ENCODE measurements at regions not wholly inside any gene's neighbourhood (a gene's known extent, or its start where the extent isn't known, plus 50 kb on each side); places are given as distances from the start of the nearest gene placed in this dataset.

GRCh38 chr13:34459856-34460255, 482.2 kb upstream of the NBEA start:
- no peak for DNase-seq (ENCODE audit: low read depth in 3 of 3)

- DNase-seq (ENCODE audit: low read depth in 3 of 3), result no peak
Observed at GRCh38 chr13:34462843-34463242, 479.2 kb upstream of the NBEA start.

GRCh38 chr13:34464011-34464410, 478.1 kb upstream of the NBEA start:
- DNase-seq (ENCODE audit: low read depth in 3 of 3), result no peak

- no peak for DNase-seq (ENCODE audit: low read depth in 3 of 3)
Observed at GRCh38 chr13:34465423-34465922, 476.6 kb upstream of the NBEA start.

- no peak for DNase-seq (ENCODE audit: low read depth in 3 of 3)
Observed at GRCh38 chr13:34466301-34466700, 475.8 kb upstream of the NBEA start.

- DNase-seq (ENCODE audit: low read depth in 3 of 3), result no peak
Observed at GRCh38 chr13:34467450-34468083, 474.5 kb upstream of the NBEA start.

GRCh38 chr13:34469196-34469986, 472.7 kb upstream of the NBEA start:
- DNase-seq (ENCODE audit: low read depth in 3 of 3), result no peak

GRCh38 chr13:34474187-34474868, 467.7 kb upstream of the NBEA start:
- DNase-seq (ENCODE audit: low read depth in 3 of 3), result no peak

- DNase-seq (ENCODE audit: low read depth in 3 of 3), result no peak
Observed at GRCh38 chr13:34478376-34478775, 463.7 kb upstream of the NBEA start.

- DNase-seq (ENCODE audit: low read depth in 3 of 3), result no peak
Observed at GRCh38 chr13:34502011-34502410, 440.1 kb upstream of the NBEA start.

- DNase-seq (ENCODE audit: low read depth in 3 of 3), result no peak
Observed at GRCh38 chr13:34502621-34503020, 439.4 kb upstream of the NBEA start.

GRCh38 chr13:34506796-34507195, 435.3 kb upstream of the NBEA start:
- no peak for DNase-seq (ENCODE audit: low read depth in 3 of 3)

GRCh38 chr13:34507630-34508029, 434.4 kb upstream of the NBEA start:
- no peak for DNase-seq (ENCODE audit: low read depth in 3 of 3)

GRCh38 chr13:34512817-34513216, 429.3 kb upstream of the NBEA start:
- DNase-seq (ENCODE audit: low read depth in 3 of 3), result no peak

GRCh38 chr13:34513526-34513925, 428.5 kb upstream of the NBEA start:
- no peak for DNase-seq (ENCODE audit: low read depth in 3 of 3)

- no peak for DNase-seq (ENCODE audit: low read depth in 3 of 3)
Observed at GRCh38 chr13:34515201-34515600, 426.9 kb upstream of the NBEA start.

- no peak for DNase-seq (ENCODE audit: low read depth in 3 of 3)
Observed at GRCh38 chr13:34521171-34521570, 420.9 kb upstream of the NBEA start.

GRCh38 chr13:34522808-34523207, 419.3 kb upstream of the NBEA start:
- no peak for DNase-seq (ENCODE audit: low read depth in 3 of 3)

- DNase-seq (ENCODE audit: low read depth in 3 of 3), result no peak
Observed at GRCh38 chr13:34523406-34523805, 418.7 kb upstream of the NBEA start.

- DNase-seq (ENCODE audit: low read depth in 3 of 3), result no peak
Observed at GRCh38 chr13:34533941-34534340, 408.1 kb upstream of the NBEA start.

GRCh38 chr13:34542321-34542720, 399.7 kb upstream of the NBEA start:
- no peak for DNase-seq (ENCODE audit: low read depth in 3 of 3)

- no peak for DNase-seq (ENCODE audit: low read depth in 3 of 3)
Observed at GRCh38 chr13:34543836-34544235, 398.2 kb upstream of the NBEA start.

- no peak for DNase-seq (ENCODE audit: low read depth in 3 of 3)
Observed at GRCh38 chr13:34545461-34545860, 396.6 kb upstream of the NBEA start.
